CD14-positive monocyte (primary cell): ENCODE measurements at regions not wholly inside any gene's neighbourhood (a gene's known extent, or its start where the extent isn't known, plus 50 kb on each side); places are given as distances from the start of the nearest gene placed in this dataset.
A peak's percentile ranks its signal among the peaks of the same experiment; 100 is the strongest.

Source experiments
- DNase-seq, 3 donors: peaks; one replicate each; pipeline ENCODE4 v3.0.0-alpha.2; 2011 to 2022
- H2AFZ ChIP-seq: 2 replicates; pipeline ENCODE4 v1.6.0; 2012; ENCODE audit warnings: mild to moderate bottlenecking, low read depth, low read length, inconsistent platforms; ENCODE audit not compliant: insufficient read depth, poor library complexity, severe bottlenecking
- H3K27ac ChIP-seq, 2 donors: 1 replicate in 1 of 2; 2 replicates in 1 of 2; pipeline ENCODE4 v1.5.1; 2012 to 2013; ENCODE audit warnings: low read length in 2 of 2, control low read depth in 1 of 2, inconsistent platforms in 1 of 2, low read depth in 1 of 2, mild to moderate bottlenecking in 1 of 2
- H3K27me3 ChIP-seq, 2 donors: one replicate each; pipeline versions ENCODE4 v1.6.0 to v1.6.1; 2011 to 2013; ENCODE audit warnings: low read length in 2 of 2; ENCODE audit not compliant: control insufficient read depth in 2 of 2, insufficient read depth in 2 of 2
- H3K36me3 ChIP-seq, 2 donors: replicated peaks in 1 of 2; 1 replicate in 1 of 2; 2 replicates in 1 of 2; pipeline versions ENCODE4 v1.5.1 to v1.6.1; 2012 to 2013; ENCODE audit warnings: low read length in 2 of 2, control low read depth in 1 of 2, inconsistent platforms in 1 of 2, mild to moderate bottlenecking in 1 of 2; ENCODE audit not compliant: insufficient read depth in 2 of 2, control insufficient read depth in 1 of 2
- H3K4me1 ChIP-seq, 2 donors: 1 replicate in 1 of 2; 2 replicates in 1 of 2; pipeline versions ENCODE4 v1.5.1 to v1.6.1; 2012 to 2013; ENCODE audit warnings: low read length in 2 of 2, control low read depth in 1 of 2, inconsistent platforms in 1 of 2, mild to moderate bottlenecking in 1 of 2, moderate library complexity in 1 of 2; ENCODE audit not compliant: insufficient read depth in 2 of 2, control insufficient read depth in 1 of 2
- H3K4me2 ChIP-seq: replicated peaks from 2 replicates; pipeline ENCODE3; 2012; ENCODE audit warnings: low read length, moderate library complexity, mild to moderate bottlenecking; ENCODE audit not compliant: poor library complexity, severe bottlenecking; ENCODE audit errors: extremely low read depth
- H3K4me3 ChIP-seq, 3 experiments: fragments of 200-600 bp in 1 of 3; sonication (generic) in 1 of 3; replicated peaks in 1 of 3; 1 replicate in 2 of 3; 2 replicates in 1 of 3; pipeline ENCODE4 v1.5.1; 2011 to 2013; ENCODE audit warnings: low read length in 3 of 3, mild to moderate bottlenecking in 3 of 3, control low read depth in 2 of 3, low read depth in 2 of 3, inconsistent platforms in 1 of 3, moderate library complexity in 1 of 3
- H3K79me2 ChIP-seq: 2 replicates; pipeline ENCODE4 v1.6.0; 2012; ENCODE audit warnings: mild to moderate bottlenecking, control low read depth, inconsistent platforms, low read length, moderate library complexity; ENCODE audit not compliant: insufficient read depth
- H3K9ac ChIP-seq: 2 replicates; pipeline ENCODE4 v1.6.0; 2017; ENCODE audit warnings: low read length, mild to moderate bottlenecking; ENCODE audit not compliant: insufficient read depth, poor library complexity, severe bottlenecking
- H3K9me3 ChIP-seq, 2 donors: replicated peaks in 1 of 2; 1 replicate in 1 of 2; 2 replicates in 1 of 2; pipeline versions ENCODE4 v1.5.1 to v1.6.1; 2012 to 2013; ENCODE audit warnings: low read length in 2 of 2, control low read depth in 1 of 2; ENCODE audit not compliant: control insufficient read depth in 1 of 2, insufficient read depth in 1 of 2
- H4K20me1 ChIP-seq: 2 replicates; pipeline ENCODE4 v1.6.0; 2012; ENCODE audit warnings: mild to moderate bottlenecking, low read length, control low read depth, moderate library complexity; ENCODE audit not compliant: insufficient read depth
- H3K27ac Mint-ChIP-seq, 7 donors: one replicate each; pipeline ENCODE4 v1.8.0; 2020; ENCODE audit warnings: mild to moderate bottlenecking in 7 of 7, mixed read lengths in 7 of 7, moderate library complexity in 6 of 7, inconsistent platforms in 2 of 7
- H3K27me3 Mint-ChIP-seq, 3 donors: one replicate each; pipeline ENCODE4 v1.8.0; 2021 to 2022; ENCODE audit warnings: low read depth in 3 of 3, mild to moderate bottlenecking in 3 of 3, mixed read lengths in 3 of 3, moderate library complexity in 3 of 3, inconsistent platforms in 1 of 3
- H3K36me3 Mint-ChIP-seq, 2 donors: one replicate each; pipeline ENCODE4 v1.8.0; 2020; ENCODE audit warnings: mixed read lengths in 2 of 2, inconsistent platforms in 1 of 2, mild to moderate bottlenecking in 1 of 2
- H3K4me1 Mint-ChIP-seq: one replicate; pipeline ENCODE4 v1.8.0; 2020; ENCODE audit warnings: mild to moderate bottlenecking, mixed read lengths
- H3K4me3 Mint-ChIP-seq, 2 donors: one replicate each; pipeline ENCODE4 v1.8.0; 2020; ENCODE audit warnings: mild to moderate bottlenecking in 2 of 2, mixed read lengths in 2 of 2, moderate library complexity in 1 of 2
- H3K9me3 Mint-ChIP-seq, 7 donors: one replicate each; pipeline ENCODE4 v1.8.0; 2020 to 2022; ENCODE audit warnings: mixed read lengths in 7 of 7, mild to moderate bottlenecking in 6 of 7, moderate library complexity in 6 of 7, inconsistent platforms in 2 of 7
- CTCF ChIP-seq: fragments of 200-600 bp; IDR thresholded peaks from one replicate; pipeline ENCODE4 v1.8.0; 2022; ENCODE audit warnings: antibody characterized with exemption, mild to moderate bottlenecking
- WGBS: methylation state at CpG from one replicate; pipeline ENCODE4 v1.1.5; 2013; ENCODE audit warnings: missing lambda C conversion rate; ENCODE audit not compliant: insufficient coverage; 5-methylcytosine and 5-hydroxymethylcytosine counted together
- intact Hi-C, 2 donors: fragments of 100-400 bp; cut with micrococcal nuclease; formaldehyde crosslinking; loops; one replicate each; pipeline versions ENCODE4 v1.15.0 to v1.15.1; 2023

GRCh38 chr2:66790651-66791181, 355.8 kb downstream of the MEIS1 start:
- no peak for TF ChIP-seq CTCF
- H3K9me3 Mint-ChIP-seq = peaks cover 0 to 3% (median 0%) of the 10 kb centered on the region in 7 donors
- H3K4me3 ChIP-seq = no peak overlapping the region
- intact Hi-C loops = no loop called here
- H2AFZ ChIP-seq = no peak overlapping the region
- H3K9ac ChIP-seq = no peak overlapping the region
- no peak overlapping the region for H3K4me2 ChIP-seq
- no peaks in the 10 kb centered on the region for H4K20me1 ChIP-seq
- no peak for DNase-seq
- no peak overlapping the region for H3K27ac ChIP-seq
- peaks cover 0 to 3% of the 10 kb centered on the region in 2 donors for H3K9me3 ChIP-seq
- H3K4me3 Mint-ChIP-seq = no peak overlapping the region
- 86% methylated on average over 1 of the region's 1 CpG for WGBS
- H3K79me2 ChIP-seq = no peaks in the 10 kb centered on the region
- H3K27me3 Mint-ChIP-seq = peaks cover 0 to 4% (median 0%) of the 10 kb centered on the region in 3 donors
- H3K4me1 ChIP-seq = no peaks in the 10 kb centered on the region
- no peaks in the 10 kb centered on the region for H3K36me3 Mint-ChIP-seq
- no peaks in the 10 kb centered on the region for H3K36me3 ChIP-seq
- no peaks in the 10 kb centered on the region for H3K4me1 Mint-ChIP-seq
- H3K27me3 ChIP-seq = no peaks in the 10 kb centered on the region
- H3K27ac Mint-ChIP-seq = no peak overlapping the region

- peak overlapping the region in 1 of 2 donors; percentile 35 for H3K4me3 Mint-ChIP-seq
- Histone ChIP-seq H3K4me1 (no peaks in the 10 kb centered on the region), H3K9me3 (peaks cover 0 to 3% of the 10 kb centered on the region in 2 donors), H4K20me1 (no peaks in the 10 kb centered on the region), H3K4me3 (no peak overlapping the region), H3K79me2 (no peaks in the 10 kb centered on the region), H3K9ac (no peak overlapping the region), H3K36me3 (no peaks in the 10 kb centered on the region), H3K27me3 (no peaks in the 10 kb centered on the region), H2AFZ (no peak overlapping the region), H3K27ac (no peak overlapping the region), H3K4me2 (no peak overlapping the region)
- H3K4me1 Mint-ChIP-seq = no peaks in the 10 kb centered on the region
- 87% methylated on average over 3 of the region's 8 CpGs for WGBS
- H3K27ac Mint-ChIP-seq = no peak overlapping the region
- no peak for TF ChIP-seq CTCF
- H3K27me3 Mint-ChIP-seq = peaks cover 0 to 4% (median under 1%) of the 10 kb centered on the region in 3 donors
- H3K9me3 Mint-ChIP-seq = peaks cover 0 to 5% (median 0%) of the 10 kb centered on the region in 7 donors
- DNase-seq = no peak
- intact Hi-C loops = no loop called here
- no peaks in the 10 kb centered on the region for H3K36me3 Mint-ChIP-seq
Observed at GRCh38 chr2:66794070-66794469, 359.1 kb downstream of the MEIS1 start.
